Psoas muscle (tissue), 7 donors: ENCODE measurements at regions not wholly inside any gene's neighbourhood (a gene's known extent, or its start where the extent isn't known, plus 50 kb on each side); places are given as distances from the start of the nearest gene placed in this dataset.

Experiments used
- ATAC-seq, 4 donors: fragments of 200-7000 bp; cut with Tn5 transposase; one replicate each; pipeline ENCODE4 v1.9.1; 2020; ENCODE audit warnings: moderate library complexity in 3 of 4, mild to moderate bottlenecking in 2 of 4
- DNase-seq, 2 donors: peaks; one replicate each; pipeline ENCODE4 v3.0.0-alpha.2; 2020
- H3K27ac ChIP-seq: fragments of 200-600 bp; one replicate; pipeline ENCODE4 v1.8.0; 2022
- H3K27me3 ChIP-seq, 3 donors: fragments of 200-600 bp in 1 of 3; one replicate each; pipeline versions ENCODE4 v1.6.1 to v1.8.0; 2013 to 2022; ENCODE audit warnings: low read length in 2 of 3, mild to moderate bottlenecking in 2 of 3, moderate library complexity in 1 of 3; ENCODE audit not compliant: insufficient read depth in 3 of 3
- H3K36me3 ChIP-seq, 2 donors: fragments of 200-600 bp in 1 of 2; one replicate each; pipeline versions ENCODE4 v1.6.1 to v1.8.0; 2013 to 2022; ENCODE audit warnings: low read depth in 1 of 2, mild to moderate bottlenecking in 1 of 2, moderate library complexity in 1 of 2; ENCODE audit not compliant: insufficient read depth in 1 of 2
- H3K4me1 ChIP-seq: fragments of 200-600 bp; one replicate; pipeline ENCODE4 v1.8.0; 2022
- H3K4me3 ChIP-seq: fragments of 200-600 bp; one replicate; pipeline ENCODE4 v1.8.0; 2022; ENCODE audit warnings: mild to moderate bottlenecking
- H3K9me3 ChIP-seq: fragments of 200-600 bp; one replicate; pipeline ENCODE4 v1.8.0; 2022
- WGBS, 3 donors: extraction: QIAGEN DNeasy Blood & Tissue Kit; methylation state at CpG; one replicate each; pipeline versions ENCODE4 v1.1.6 to v1.1.7; 2013; 5-methylcytosine and 5-hydroxymethylcytosine counted together
- intact Hi-C, 2 donors: fragments of 100-400 bp; cut with DNase I; formaldehyde crosslinking; loops; one replicate each; pipeline versions ENCODE4 v1.11.0 to v1.14.2; 2022
- TF ChIP-seq, protein P1 (sequence below): fragments of 200-600 bp; IDR thresholded peaks from one replicate; pipeline ENCODE4 v1.8.0; 2022; ENCODE audit warnings: antibody characterized with exemption
- donor health status: healthy with polysubstance abuse.
- donor health status: DM: no; HTN: no; CAD: no; lungs with moderate emphysema.
- donor health status: Bipolar disorder and iron deficiency.
- donor health status: healthy.
- donor health status: DM: yes; HTN: yes; CAD: no.
- donor health status: DM: no; HTN: no; CAD: no.
- donor health status: DM: yes; HTN: yes; CAD: no.

DNA sequence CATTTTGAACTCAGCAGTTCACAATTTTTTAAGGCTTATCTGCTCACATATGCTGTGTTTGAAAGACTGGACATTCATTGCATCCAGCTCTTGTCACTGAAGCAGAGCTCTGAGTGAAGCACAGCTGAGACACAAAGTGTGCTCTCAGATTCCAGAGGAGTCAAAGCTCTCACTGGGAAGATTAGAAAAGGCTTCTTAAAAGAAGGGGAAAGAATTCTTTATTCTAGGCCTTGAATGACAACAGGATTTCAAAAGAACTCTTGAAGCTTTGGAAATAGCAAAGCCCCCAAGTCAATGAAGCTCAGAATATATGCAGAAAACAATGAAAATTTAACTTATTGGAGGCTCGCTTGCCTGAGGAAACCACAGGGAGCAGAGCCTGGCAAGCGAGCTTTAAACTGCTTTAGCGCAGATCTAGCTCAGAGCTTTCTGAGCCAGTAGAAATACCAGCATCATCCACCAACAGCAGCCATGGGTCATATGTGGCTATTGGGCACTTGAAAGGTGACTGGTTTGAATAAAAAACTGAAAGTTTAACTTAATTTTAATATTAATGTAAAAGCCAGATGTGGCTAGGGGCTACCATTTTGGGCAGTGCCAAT lies 369.7 kb downstream of the OSR1 start:
- H3K27ac ChIP-seq, result no peak overlapping the region
- TF ChIP-seq, protein P1, sequence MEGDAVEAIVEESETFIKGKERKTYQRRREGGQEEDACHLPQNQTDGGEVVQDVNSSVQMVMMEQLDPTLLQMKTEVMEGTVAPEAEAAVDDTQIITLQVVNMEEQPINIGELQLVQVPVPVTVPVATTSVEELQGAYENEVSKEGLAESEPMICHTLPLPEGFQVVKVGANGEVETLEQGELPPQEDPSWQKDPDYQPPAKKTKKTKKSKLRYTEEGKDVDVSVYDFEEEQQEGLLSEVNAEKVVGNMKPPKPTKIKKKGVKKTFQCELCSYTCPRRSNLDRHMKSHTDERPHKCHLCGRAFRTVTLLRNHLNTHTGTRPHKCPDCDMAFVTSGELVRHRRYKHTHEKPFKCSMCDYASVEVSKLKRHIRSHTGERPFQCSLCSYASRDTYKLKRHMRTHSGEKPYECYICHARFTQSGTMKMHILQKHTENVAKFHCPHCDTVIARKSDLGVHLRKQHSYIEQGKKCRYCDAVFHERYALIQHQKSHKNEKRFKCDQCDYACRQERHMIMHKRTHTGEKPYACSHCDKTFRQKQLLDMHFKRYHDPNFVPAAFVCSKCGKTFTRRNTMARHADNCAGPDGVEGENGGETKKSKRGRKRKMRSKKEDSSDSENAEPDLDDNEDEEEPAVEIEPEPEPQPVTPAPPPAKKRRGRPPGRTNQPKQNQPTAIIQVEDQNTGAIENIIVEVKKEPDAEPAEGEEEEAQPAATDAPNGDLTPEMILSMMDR, result no peak
- no peaks in the 10 kb centered on the region for H3K36me3 ChIP-seq
- intact Hi-C loops, result loop anchor here in 1 of 2 donors (5.0 kb wide), 1 partner anchor 84 kb away; no protein-coding TSS in a partner anchor
- ATAC-seq (no peak), DNase-seq (no peak)
- no peaks in the 10 kb centered on the region for H3K27me3 ChIP-seq
- H3K9me3 ChIP-seq, result no peaks in the 10 kb centered on the region
- 81 to 89% (median 82%) methylated on average over 3 of the region's 3 CpGs for WGBS, 3 donors
- peaks cover 10% of the 10 kb centered on the region for H3K4me1 ChIP-seq
- no peak overlapping the region for H3K4me3 ChIP-seq

DNA sequence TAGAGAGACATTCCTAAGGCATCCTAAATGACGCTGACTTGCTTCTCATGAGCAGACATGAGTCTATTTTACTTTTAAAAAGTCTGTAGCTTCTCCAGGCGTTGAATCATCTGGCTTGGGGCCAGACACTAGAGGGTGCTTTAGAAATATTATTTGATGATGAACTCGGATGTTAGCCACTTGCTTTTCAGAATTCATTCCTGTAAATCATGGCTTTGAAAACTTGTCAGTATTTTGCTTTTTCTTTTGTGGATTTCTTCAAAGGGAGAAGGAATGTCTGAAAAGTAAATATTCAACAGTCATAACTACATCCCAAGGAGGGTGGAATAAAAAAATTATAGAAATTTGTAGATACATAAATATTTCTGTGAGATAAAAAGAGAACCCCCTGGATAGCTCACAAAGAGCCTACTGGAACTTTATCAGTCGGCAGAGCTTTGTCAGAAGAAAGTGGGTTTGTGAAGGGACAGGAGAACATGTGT lies 370.8 kb downstream of the OSR1 start:
- intact Hi-C loops, result loop anchor here in 1 of 2 donors (5.0 kb wide), 1 partner anchor 85 kb away; no protein-coding TSS in a partner anchor
- H3K9me3 ChIP-seq, result no peaks in the 10 kb centered on the region
- TF ChIP-seq, protein P1, result peak; percentile 41
- H3K36me3 ChIP-seq, result no peaks in the 10 kb centered on the region
- peaks cover 10% of the 10 kb centered on the region for H3K4me1 ChIP-seq
- ATAC-seq (peak in 3 of 4 donors; percentile 65 to 88 (median 66)), DNase-seq (peak; percentile 78 to 81)
- H3K4me3 ChIP-seq, result no peak overlapping the region
- whole genome bisulfite sequencing, 3 donors, result 10 to 15% (median 12%) methylated on average over 4 of the region's 4 CpGs
- H3K27ac ChIP-seq, result no peak overlapping the region
- no peaks in the 10 kb centered on the region for H3K27me3 ChIP-seq

DNA sequence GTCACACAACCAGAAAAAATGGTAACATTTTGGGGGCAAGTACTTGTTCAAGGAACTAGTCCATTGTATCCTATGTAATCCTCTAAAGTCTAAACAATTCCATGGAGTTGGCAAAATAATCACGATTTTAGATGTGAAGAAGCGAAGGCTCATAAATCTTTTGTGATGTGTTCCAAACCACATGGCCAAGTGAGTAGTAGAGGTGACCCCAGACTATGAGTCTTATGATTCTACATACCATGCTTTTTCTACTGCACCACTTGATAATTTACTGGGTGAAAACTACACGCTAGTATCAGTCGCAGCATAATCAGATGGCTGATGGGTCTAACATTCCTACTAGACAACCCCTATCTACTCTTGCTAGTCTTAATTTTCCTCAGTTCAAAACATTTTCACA lies 371.4 kb downstream of the OSR1 start:
- 91 to 92% (median 92%) methylated on average over 4 of the region's 4 CpGs for WGBS, 3 donors
- intact Hi-C loops, result loop anchor here in 1 of 2 donors (5.0 kb wide), 1 partner anchor 85 kb away; no protein-coding TSS in a partner anchor

DNA sequence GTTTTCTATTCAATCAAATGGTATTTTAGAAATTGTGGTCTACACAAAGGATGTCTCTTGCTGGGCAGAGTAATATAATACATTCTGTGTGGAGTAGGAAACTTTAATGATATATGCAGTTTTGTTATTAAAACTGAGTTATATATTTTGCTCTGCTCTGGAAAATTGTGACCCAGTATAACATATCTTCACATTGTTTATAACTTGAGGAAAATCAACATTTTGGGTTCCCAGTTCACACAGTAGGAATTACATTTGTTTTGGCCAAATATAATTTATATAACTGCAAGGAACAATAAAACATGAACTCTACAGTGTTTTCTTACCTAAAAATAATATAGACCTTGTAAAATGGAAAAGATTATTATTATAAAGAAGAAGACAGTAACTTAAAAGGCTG lies 372.4 kb downstream of the OSR1 start:
- no peak for ATAC-seq
- H3K9me3 ChIP-seq, result no peaks in the 10 kb centered on the region
- TF ChIP-seq, protein P1, result no peak
- no peak for DNase-seq
- intact Hi-C loops, result loop anchor here in 1 of 2 donors (5.0 kb wide), 1 partner anchor 86 kb away; no protein-coding TSS in a partner anchor
- no peak overlapping the region for H3K4me3 ChIP-seq
- H3K4me1 ChIP-seq, result peaks cover 2% of the 10 kb centered on the region
- no peak overlapping the region for H3K27ac ChIP-seq
- no peaks in the 10 kb centered on the region for H3K36me3 ChIP-seq
- no peaks in the 10 kb centered on the region for H3K27me3 ChIP-seq

More for the DNA sequence above, 371.4 kb downstream of the OSR1 start:
- DNase-seq (no peak), ATAC-seq (no peak)
- no peaks in the 10 kb centered on the region for H3K9me3 ChIP-seq
- H3K4me3 ChIP-seq, result no peak overlapping the region
- peaks cover 10% of the 10 kb centered on the region for H3K4me1 ChIP-seq
- H3K27ac ChIP-seq, result no peak overlapping the region
- H3K27me3 ChIP-seq, result no peaks in the 10 kb centered on the region
- TF ChIP-seq, protein P1, result no peak
- no peaks in the 10 kb centered on the region for H3K36me3 ChIP-seq
